Uterus (tissue), 2 donors: ENCODE measurements at regions not wholly inside any gene's neighbourhood (a gene's known extent, or its start where the extent isn't known, plus 50 kb on each side); places are given as distances from the start of the nearest gene placed in this dataset.

Experiments
- CTCF ChIP-seq, 4 experiments: fragments of 200-600 bp in 2 of 4; fragments of 450-650 bp in 2 of 4; sonication (generic) in 2 of 4; IDR thresholded peaks; one replicate each; pipeline ENCODE4 v1.5.1; 2016 to 2019; ENCODE audit warnings: antibody characterized with exemption in 4 of 4, mild to moderate bottlenecking in 2 of 4, moderate library complexity in 1 of 4
- POLR2A ChIP-seq, 2 donors: fragments of 450-650 bp; IDR thresholded peaks; one replicate each; pipeline ENCODE4 v1.6.1; 2016; ENCODE audit warnings: antibody characterized with exemption in 2 of 2, mild to moderate bottlenecking in 1 of 2, moderate library complexity in 1 of 2

- TF ChIP-seq POLR2A (IDR thresholded peaks at IDR 0.05), result no peak
- TF ChIP-seq CTCF (IDR thresholded peaks at IDR 0.05), result no peak
Observed at GRCh38 chr15:87660251-87661129, 596.0 kb downstream of the NTRK3 start.
